Left hindlimb (tissue), 1 donor: ENCODE measurements at regions not wholly inside any gene's neighbourhood (a gene's known extent, or its start where the extent isn't known, plus 50 kb on each side); places are given as distances from the start of the nearest gene placed in this dataset.

Experiments
- DNase-seq: peaks from one replicate; pipeline ENCODE4 v3.0.0-alpha.2; 2018

DNA sequence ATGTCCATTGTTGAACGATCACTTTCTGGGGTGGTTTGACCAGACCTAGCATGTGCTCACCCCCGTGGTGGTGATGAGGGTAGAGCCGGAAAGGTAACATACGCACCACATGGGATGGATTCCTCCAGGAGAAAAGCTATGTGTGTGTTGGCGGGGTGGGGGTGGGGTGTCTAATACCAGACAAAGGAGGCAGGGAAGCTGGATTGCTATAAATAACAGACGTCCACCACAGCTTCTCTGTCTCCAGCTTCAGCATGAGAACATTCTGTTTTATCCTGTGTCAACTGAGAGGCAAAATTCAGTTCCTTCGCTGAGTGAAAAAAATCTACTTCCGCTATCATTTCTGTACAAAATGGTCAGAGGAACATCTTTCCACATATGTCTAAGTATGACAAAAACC lies 151.0 kb downstream of the PCSK1 start:
- DNase-seq = no peak

DNA sequence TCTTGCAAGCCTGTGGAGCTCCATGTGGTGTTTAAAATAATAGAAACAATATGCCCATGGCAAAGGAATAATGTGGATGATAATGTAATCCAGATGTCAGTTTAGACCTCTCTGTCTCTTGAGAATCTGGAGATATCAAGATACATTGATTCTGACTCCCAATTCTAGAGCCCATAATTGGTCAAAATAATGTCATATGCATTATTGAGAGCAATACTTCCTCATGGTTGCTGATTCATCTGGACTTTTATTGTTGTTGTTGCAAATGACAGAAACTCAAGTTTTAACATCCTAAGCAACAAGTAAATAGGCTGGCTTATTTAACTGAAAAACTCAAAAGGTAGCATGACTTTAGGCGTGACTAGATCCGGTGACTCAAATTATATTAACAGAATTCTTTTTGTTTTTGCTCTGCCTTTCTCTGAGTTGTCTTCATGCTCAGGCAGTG lies 152.1 kb downstream of the PCSK1 start:
- DNase-seq = no peak

DNA sequence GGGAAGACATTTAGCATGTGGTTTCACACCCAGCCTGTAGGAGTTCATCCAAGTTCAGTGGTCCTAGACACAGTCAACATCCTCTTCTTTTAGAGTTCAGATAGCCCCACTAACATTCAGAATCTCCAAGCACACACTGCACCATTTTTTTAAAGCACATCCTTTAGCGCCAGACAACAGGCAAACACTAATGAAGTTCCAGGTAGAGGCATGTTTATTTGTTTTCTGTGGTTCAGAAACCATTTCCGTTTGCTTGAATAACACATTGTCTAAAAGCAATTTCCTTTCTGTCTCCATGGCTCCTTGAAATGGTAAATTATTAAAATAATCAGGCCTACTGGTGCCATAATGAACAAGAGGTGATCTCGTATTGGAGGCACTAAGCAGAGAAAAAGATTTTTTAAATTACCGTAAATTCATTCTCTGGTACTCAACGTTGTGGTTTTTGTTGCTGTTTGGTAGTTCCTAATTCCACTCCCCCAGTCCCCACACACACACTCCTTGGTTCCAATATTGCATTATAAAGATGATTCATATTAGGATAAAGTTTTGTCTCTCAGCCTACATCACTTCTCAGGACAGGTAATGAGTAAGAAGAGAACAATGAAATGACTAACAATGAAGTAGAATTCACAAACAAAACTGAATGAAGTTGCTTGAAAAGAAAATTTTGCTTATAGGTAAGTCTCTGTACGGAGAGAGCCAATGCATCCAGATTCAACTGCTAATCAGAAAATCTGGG lies 153.1 kb downstream of the PCSK1 start:
- no peak for DNase-seq

DNA sequence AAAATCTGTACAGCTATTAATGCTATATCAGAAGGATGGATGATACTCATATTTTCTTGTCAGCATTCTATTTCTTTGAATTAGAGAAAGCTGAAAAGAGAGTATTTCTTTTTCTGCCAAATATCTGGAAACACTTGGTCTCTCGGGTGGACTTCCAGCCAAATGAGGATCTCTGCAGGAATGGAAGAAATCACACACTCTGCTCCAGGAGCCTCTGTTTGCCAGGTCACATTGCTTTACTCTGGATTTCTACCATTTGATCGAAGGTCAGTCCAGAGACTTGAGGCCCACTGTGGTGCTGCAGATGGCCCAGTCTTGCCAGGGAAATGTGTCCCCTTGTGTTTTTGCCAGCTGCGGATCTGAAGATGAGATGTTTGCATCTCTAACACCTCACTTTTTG lies 154.1 kb downstream of the PCSK1 start:
- DNase-seq = peak; percentile 69

DNA sequence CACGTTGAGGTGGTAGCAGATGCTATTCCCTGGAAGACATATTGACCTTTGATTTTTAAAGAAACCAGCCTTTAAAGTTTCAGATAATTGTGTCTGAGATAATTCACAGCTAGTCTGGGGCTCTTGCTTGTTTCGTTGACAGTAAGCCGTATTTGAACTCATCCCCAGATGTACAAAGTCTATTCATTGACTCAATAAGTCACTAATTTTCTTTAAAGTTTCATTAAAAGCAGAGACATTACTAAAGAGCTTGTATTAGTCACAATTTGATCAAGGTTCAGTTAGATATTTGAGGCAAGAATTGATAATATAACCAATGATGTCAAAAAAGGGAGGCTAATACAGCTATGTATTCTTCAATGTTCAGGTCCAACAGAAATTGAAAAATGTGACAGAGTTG lies 158.0 kb downstream of the PCSK1 start:
- DNase-seq = no peak

DNA sequence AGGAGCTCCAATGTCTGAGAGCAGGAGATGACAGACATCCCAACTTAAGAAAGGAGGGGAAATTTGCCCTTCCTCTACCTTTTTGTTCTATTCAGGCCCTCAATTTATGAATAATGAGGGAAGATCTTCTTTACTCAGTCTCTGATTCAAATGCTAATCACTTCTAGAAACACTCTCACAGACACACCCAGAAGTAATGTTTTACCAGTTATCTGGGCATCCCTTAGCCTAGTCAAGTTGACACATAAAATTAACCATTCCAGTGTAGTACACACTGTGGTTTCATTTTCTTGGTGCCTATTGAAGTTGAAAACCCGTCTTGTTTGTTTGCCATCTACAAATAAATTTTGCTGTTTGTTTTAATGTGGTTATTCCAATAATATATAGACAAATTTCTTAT lies 167.6 kb downstream of the PCSK1 start:
- DNase-seq = no peak

DNA sequence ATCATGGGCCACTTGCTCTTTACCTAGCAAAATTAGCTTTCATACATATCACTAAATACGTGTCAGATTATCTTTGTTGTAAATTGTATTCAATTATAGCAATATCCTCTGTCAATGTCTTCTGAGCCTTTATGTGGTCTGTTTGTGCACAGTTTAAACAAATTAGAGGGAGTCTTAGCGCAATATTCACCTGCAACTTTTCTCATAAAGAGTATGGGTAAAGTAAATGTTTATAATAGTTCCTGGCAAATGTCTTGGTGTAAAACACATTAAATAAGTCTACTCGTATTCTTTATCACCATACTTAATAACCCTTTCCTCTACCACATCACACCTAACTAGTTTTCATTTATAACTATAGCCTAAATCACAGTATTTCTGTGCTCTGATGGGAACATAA lies 169.0 kb downstream of the PCSK1 start:
- DNase-seq = no peak

DNA sequence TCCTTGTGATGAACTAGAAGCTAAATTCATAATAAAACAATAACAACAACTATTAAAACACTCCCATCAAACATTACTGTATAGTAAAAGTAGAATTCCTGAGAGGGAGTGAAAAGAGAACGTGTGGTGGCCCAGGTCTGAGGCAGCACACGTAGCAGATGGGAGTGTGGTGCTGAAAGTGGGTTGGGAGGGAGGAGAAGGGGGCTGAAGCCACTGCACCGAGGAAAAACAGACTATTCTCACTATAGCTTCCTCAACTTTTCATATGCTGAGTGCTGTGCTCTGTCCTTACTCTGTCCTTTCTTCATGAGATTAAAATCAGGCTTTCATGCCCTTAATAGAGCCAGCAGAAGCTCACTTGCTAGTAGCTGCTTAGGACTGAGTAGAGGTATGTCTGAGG lies 170.9 kb downstream of the PCSK1 start:
- no peak for DNase-seq

DNA sequence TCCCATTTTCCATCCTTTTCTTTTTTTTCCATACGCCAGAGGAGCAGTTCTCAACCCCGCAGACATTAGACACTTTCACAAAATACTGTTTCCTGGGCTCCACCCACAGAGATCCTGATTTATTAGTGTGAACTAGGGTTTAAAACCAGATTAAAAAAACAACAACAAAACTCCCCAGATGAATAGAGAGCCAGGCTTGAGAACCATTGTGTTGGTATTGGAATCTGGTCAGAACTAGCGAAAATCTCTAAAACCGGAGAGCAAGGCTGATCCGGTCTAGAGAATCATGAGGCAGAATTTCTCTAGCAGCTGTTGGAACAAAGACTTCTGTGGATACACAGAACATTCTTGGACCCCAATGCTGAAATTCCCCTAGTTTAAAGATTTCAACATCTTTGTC lies 173.0 kb downstream of the PCSK1 start:
- no peak for DNase-seq

DNA sequence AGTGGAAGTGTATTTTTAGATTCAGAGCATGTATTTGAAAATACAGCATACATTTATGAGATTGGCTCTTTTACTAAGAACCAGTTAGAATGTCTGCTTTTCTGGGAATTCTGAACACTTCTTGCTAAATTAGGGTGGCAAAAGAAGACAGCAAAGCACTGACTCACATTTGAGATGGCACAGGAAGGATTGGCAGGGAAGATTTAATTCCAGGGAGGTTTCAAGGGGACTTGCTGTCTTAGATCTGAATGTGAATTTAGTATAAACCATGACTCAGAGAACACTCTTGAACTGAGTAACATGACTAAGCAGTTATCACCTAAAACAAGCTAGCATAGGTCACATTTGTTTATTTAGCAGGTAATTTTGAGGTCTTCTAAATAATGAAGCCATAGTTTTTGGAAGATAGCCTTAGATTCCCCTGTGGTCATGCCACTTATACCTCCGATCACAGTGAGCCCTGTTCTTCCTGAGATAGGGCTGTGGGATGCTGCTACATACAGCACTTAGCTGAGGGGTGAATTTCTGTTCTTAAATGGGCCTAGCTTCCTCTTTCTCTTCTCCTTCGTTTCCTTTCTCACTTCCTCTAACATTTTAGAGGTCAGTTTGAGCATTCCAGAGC lies 173.8 kb downstream of the PCSK1 start:
- no peak for DNase-seq

DNA sequence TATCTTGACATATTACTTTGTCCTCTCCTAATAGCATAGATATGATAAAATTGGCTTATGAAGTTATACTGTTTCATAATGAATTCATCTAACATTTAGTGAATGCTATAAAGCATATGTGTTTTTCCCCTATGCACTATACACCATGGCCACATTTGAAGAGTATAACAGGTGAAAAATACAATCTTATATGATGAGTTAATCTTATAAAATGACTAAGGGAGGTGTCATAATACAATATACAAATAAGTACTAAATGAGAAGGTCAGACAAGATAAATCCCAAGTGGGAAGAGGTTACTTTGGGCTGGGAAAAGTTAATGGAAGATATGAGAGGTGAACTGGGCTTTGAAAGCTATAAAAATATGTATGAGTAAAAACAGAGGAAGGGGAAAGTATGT lies 174.4 kb downstream of the PCSK1 start:
- DNase-seq = no peak

DNA sequence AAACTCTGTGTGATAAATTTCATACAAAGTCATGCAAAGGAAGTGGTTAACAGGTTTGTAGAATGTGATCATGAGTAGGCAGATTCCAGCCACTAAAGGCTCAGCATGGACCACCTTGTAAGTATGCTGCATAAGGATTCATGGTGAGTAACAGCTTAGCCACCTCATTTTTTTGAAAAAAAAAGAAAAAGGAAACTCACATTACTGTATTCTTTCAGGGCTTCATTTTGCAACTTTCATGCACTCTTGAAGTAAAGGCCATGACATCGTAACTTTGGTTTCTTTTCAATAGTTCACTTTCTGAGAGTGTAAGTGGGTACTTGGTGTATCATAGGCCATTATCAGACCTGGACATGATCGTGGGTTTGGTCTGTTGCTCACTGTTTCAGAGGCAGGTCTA lies 175.1 kb downstream of the PCSK1 start:
- no peak for DNase-seq

DNA sequence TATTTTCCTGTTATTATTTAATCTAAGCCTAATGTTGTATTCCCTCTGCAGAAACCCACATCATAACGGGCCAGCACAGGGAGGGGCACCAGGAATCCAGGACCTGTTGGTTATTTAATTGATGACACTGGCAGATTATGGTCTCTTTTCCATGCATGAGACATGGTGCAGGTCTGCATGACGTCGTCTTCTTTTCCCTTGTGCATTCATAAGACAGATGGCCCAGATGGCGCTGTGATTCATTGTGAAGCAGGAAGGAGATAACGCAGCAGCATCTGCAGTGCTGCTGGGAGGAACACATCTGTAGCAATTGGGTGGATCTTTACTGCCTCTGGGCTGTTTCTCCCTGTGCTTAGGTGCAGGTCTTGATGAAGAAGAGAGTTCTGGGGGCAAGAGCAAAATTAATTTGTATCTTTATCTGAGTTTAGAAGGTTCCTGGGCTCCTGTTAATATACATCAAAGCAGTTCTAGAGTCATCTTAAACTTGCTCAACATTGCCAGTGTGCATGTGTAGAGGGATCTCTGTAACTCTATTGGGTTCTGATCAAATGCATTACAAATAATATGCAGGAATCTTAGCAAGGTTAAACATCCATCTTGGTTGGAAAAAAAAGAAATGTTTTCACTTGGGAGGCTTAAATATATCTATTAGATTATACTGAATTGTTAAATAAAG lies 176.1 kb downstream of the PCSK1 start:
- DNase-seq = no peak

DNA sequence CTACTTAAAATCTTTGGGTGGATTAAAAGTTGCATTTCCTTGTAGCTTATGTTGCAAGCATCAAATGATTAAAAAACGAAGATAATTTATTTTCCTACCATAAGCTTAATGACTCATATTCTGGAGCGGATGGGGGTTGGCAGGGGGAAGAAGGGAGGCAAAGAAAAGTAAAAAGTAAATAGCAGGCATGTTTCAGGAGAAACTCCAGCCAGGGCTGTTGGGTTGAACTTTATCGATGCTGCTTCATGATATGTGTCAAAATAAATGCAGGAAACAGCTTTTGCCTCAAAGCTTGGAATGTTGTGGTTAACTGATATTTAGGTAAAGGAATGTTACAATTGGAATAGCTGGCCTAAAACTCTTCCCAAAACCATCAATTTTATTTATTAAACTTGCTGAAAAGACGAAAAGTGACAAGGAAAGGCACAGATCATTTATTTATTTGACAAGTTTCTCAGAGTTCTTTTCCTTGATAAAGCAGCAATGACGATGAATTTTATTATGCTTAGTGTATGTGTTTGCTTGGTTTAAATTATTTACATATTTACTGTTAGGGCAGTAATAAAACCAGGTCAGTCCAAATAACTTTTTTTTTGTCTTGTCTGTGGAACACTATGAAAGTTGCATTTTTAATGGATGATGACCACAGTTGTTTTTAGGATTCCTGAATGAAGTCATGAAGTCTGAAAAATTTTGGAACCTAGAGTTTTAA lies 177.9 kb downstream of the PCSK1 start:
- no peak for DNase-seq

DNA sequence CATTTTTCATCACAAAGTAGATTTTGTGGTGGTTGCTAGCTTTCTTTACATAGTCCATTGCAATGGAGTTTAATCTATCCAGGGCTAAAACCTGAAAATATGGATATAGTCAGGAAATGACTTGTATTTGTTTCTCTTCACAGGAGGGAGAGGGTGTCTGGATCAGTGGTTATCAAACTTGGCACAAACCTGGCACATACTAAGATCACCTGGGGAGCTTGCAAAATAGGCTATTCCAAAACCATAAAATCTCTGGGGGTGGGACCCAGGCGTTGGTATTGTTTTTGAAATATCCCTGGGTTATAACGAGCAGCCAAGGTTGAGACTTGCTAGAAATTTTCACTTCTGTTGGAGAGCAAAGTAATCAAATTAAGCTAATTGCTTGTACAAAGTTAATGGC lies 179.9 kb downstream of the PCSK1 start:
- DNase-seq = no peak

DNA sequence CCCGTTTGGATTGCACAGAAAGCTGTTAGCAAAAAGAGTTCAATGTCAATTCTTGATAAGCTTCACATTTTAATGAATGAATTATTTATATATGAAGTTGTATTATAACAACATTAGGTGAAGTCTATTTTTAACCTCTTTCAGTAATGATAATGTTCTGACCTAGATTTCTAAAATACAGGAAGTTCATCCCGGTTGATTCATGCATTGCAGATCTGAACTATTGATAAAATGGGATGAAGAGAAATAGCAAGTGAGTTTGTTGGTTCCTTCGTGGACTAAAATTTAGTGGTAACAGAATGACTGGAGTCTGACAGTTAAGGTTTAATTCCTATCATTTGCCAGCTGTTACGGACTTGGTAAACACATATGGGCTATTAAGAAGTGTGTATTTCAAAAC lies 180.5 kb downstream of the PCSK1 start:
- DNase-seq = no peak

DNA sequence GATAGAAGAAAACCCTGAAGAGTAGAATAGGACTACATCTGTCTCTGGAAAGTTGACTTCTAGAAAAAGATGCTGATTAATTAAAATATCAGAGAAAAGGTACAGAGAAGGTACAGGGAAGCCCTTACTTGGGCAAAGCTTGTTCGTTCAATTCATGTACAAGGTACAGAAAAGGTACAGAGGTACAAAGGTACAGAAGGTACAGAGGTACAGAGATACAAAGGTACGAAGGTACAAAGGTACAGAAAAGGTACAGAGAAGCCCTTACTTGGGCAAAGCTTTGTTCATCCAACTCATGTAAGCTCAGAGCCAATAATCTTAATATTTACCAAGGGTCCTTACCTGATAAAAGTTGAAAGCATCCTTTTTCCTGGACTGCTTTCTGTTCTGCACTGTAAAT lies 182.3 kb downstream of the PCSK1 start:
- DNase-seq = no peak

DNA sequence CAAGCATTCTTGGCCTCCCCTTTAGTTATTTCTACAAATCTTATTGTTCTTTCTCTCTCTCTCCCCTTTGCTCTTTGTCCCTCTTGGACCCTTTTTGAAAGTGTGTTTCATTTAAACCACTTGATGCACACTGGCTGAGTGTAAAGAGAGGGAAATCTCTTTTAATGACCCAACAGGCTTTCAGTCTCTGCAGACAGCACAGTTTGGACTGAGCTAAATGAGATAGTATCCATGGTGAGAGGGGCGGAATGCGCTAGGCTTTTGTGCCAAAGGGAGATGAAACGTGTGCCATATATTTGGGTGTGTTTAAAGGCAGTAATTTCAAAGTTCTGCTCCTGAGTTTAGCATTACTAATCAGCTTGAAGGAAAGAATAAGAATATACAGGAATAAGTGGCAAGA lies 184.9 kb downstream of the PCSK1 start:
- DNase-seq = no peak

DNA sequence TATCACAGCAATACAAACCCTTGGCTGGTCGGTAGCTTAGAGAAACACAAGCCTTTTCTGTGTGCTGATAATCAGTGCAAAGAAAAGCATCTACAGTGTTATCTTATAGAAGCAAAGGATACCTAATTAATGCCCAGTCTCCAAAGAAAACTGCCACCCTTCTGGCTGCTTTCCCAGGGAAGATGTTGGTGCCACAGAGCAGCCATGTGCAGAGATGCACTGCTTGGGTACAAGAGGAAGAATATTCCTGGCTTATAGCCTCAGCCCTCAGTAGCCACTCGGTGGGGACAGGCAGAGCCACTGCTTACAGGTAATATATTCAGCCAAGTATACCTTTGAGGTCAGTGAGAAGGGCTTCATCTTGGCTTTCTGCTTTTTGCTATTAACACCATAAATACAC lies 185.3 kb downstream of the PCSK1 start:
- DNase-seq = no peak

DNA sequence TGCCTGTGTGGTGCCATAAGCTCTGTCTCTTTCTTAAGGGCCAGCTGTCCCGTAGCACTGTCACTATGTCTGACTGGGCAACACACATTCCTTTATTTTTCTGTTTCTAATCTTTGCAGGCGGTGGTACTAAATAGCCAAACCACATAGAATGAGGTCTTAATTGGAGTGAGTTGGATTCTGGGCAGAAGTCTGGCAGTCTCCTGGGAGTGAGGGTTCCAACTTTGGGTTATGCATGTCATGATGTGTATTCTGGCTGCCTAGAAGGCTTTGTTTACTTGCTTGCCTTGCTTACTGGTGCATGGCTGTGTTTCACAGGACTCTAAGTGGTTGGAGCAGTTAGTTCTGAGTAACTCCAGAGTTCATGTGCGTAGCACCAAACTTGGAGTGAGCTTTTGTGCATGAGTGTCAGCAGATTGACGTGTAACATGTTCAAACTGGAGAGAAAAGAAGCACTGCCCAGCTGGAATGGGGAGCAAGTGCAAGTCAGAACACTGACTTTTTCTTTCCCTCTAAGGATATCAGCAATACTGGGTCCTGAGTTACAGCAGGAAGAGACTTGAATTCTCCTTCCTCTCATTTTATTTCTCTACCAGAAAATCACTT lies 185.8 kb downstream of the PCSK1 start:
- peak; percentile 42 for DNase-seq

DNA sequence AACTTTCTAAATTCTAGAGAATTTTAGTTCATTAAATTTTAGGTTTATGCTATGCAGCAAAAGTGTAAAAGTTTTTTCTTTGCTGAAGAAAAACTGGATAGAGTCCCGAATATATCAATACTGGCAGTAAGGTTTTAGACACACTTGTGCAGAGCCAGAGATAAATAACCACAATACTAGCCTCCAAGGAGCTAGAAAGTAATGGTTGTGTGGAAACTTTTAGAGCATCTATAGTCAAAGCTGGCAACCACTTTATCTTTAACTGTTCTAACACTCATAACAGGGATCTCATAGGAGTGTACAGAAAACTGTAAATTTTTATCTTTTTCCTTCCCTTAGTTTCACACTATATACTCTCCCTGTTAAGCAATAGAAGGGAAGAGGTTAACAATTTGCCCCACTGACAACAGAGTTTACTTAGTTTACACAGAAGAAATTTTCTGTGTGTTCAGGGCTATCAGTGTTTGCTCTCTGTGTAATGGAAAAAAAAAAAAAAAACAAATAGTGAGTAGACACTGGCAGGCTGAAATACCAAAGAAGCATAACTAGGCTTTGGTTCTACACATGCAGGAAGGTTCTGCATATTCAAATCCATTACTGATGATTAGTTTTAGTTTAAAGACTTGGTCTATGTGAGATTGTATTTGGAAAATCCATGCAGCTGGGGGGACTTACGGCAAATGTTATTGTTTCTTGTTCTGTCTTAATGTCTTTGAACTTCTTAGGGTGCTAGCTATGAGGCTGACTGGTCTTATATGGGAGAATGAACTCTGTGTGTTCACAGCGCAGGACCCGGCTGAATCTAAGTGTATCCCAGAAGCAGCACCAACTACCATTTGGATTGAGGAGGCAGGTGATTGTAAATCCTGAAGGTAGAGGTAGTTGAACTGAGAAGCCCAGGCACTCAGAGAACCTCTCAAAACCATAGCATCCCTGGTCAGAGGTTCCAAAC lies 187.6 kb downstream of the PCSK1 start:
- DNase-seq = no peak

DNA sequence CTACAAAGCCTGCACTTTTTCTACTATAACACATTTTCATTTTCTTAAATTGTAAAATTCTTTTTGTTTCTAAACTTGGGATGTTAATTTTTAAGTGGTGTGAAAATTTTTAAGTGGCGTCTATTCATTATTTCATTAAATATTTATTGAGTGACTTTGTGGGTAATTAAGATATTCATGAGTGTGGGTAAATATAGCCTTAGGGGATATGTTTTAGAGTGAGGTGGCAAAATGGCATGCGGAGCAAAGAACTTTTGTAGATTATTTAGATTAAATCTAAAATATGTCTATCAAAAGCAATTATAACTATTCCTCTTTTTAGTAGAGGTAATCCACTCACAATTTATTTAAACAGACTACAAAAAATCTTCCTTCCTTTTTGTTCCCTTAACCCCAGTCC lies 188.4 kb downstream of the PCSK1 start:
- DNase-seq = no peak
